Peyer's patch (tissue), 4 donors: ENCODE measurements at regions not wholly inside any gene's neighbourhood (a gene's known extent, or its start where the extent isn't known, plus 50 kb on each side); places are given as distances from the start of the nearest gene placed in this dataset.

Source experiments
- DNase-seq, 3 donors: peaks; one replicate each; pipeline ENCODE4 v3.0.0-alpha.2; 2017 to 2019
- H3K27ac ChIP-seq, 4 donors: fragments of 200-600 bp; sonication (generic); one replicate each; pipeline ENCODE4 v1.5.1; 2016 to 2019
- H3K27me3 ChIP-seq, 2 donors: fragments of 200-600 bp; sonication (generic); one replicate each; pipeline ENCODE4 v1.5.1; 2019
- H3K36me3 ChIP-seq, 3 donors: fragments of 200-600 bp; sonication (generic); one replicate each; pipeline ENCODE4 v1.5.1; 2016 to 2019
- H3K4me1 ChIP-seq, 4 donors: fragments of 200-600 bp; sonication (generic); one replicate each; pipeline ENCODE4 v1.5.1; 2016 to 2019
- H3K4me3 ChIP-seq, 4 donors: fragments of 200-600 bp; sonication (generic); 1 replicate in 3 of 4; 2 replicates in 1 of 4; pipeline ENCODE4 v1.5.1; 2016 to 2019; ENCODE audit warnings: mild to moderate bottlenecking in 1 of 4
- H3K9me3 ChIP-seq, 4 donors: fragments of 200-600 bp; sonication (generic); one replicate each; pipeline ENCODE4 v1.5.1; 2016 to 2019; ENCODE audit warnings: mild to moderate bottlenecking in 1 of 4
- CTCF ChIP-seq, 6 experiments: fragments of 450-650 bp in 4 of 6; fragments of 200-600 bp in 2 of 6; sonication (generic) in 1 of 6; IDR thresholded peaks; one replicate each; pipeline ENCODE4 v1.5.1; 2017 to 2019; ENCODE audit warnings: antibody characterized with exemption in 6 of 6, mild to moderate bottlenecking in 3 of 6, moderate library complexity in 1 of 6
- POLR2A ChIP-seq, 2 donors: fragments of 450-650 bp; IDR thresholded peaks; one replicate each; pipeline ENCODE4 v1.5.1; 2017; ENCODE audit warnings: antibody characterized with exemption in 2 of 2, mild to moderate bottlenecking in 2 of 2, moderate library complexity in 2 of 2

GRCh38 chr17:77451894-77452852, 311.4 kb downstream of the SEC14L1 start:
- DNase-seq = peak in 2 of 3 donors; percentile 85 to 86
- peak overlapping the region; percentile 55 to 75 (median 64) for H3K4me3 ChIP-seq
- H3K4me1 ChIP-seq = peaks cover 8 to 66% (median 28%) of the 10 kb centered on the region in 4 donors

GRCh38 chr17:77453613-77454241, 313.0 kb downstream of the SEC14L1 start:
- no peaks in the 10 kb centered on the region for H3K27me3 ChIP-seq
- H3K4me3 ChIP-seq = peak overlapping the region; percentile 55 to 75 (median 62)
- DNase-seq = peak; percentile 83 to 94 (median 89)
- peak overlapping the region; percentile 77 to 98 (median 94) for H3K27ac ChIP-seq
- no peaks in the 10 kb centered on the region for H3K9me3 ChIP-seq
- TF ChIP-seq CTCF (IDR thresholded peaks at IDR 0.05) (no peak), POLR2A (IDR thresholded peaks at IDR 0.05) (peak; percentile 21 to 66)
- H3K4me1 ChIP-seq = peaks cover 8 to 63% (median 39%) of the 10 kb centered on the region in 4 donors
- H3K36me3 ChIP-seq = peaks cover 0 to 7% (median 0%) of the 10 kb centered on the region in 3 donors

More at GRCh38 chr17:77451894-77452852, 311.4 kb downstream of the SEC14L1 start:
- Histone ChIP-seq H3K9me3 (no peaks in the 10 kb centered on the region), H3K27ac (peak overlapping the region; percentile 77 to 98 (median 94)), H3K27me3 (no peaks in the 10 kb centered on the region), H3K36me3 (peaks cover 0 to 7% (median 0%) of the 10 kb centered on the region in 3 donors)
- TF ChIP-seq POLR2A (IDR thresholded peaks at IDR 0.05) = peak; percentile 58 to 82
- no peak for TF ChIP-seq CTCF (IDR thresholded peaks at IDR 0.05)

- peaks cover 0 to 7% (median 0%) of the 10 kb centered on the region in 3 donors for H3K36me3 ChIP-seq
- H3K27me3 ChIP-seq = no peaks in the 10 kb centered on the region
- no peak for DNase-seq
- peak overlapping the region; percentile 77 to 98 (median 94) for H3K27ac ChIP-seq
- no peaks in the 10 kb centered on the region for H3K9me3 ChIP-seq
- peak overlapping the region; percentile 55 to 75 (median 62) for H3K4me3 ChIP-seq
- peaks cover 8 to 63% (median 39%) of the 10 kb centered on the region in 4 donors for H3K4me1 ChIP-seq
- TF ChIP-seq POLR2A (IDR thresholded peaks at IDR 0.05) = no peak
- TF ChIP-seq CTCF (IDR thresholded peaks at IDR 0.05) = no peak
Measured at GRCh38 chr17:77454242-77455095, 313.7 kb downstream of the SEC14L1 start.

GRCh38 chr17:77455111-77455890, 314.5 kb downstream of the SEC14L1 start:
- DNase-seq = no peak
- peak overlapping the region; percentile 55 to 75 (median 62) for H3K4me3 ChIP-seq
- H3K9me3 ChIP-seq = no peaks in the 10 kb centered on the region
- no peaks in the 10 kb centered on the region for H3K27me3 ChIP-seq
- no peak for TF ChIP-seq CTCF (IDR thresholded peaks at IDR 0.05)
- TF ChIP-seq POLR2A (IDR thresholded peaks at IDR 0.05) = no peak
- peaks cover 0 to 7% (median 0%) of the 10 kb centered on the region in 3 donors for H3K36me3 ChIP-seq
- H3K4me1 ChIP-seq = peaks cover 8 to 62% (median 39%) of the 10 kb centered on the region in 4 donors
- peak overlapping the region; percentile 77 to 98 (median 94) for H3K27ac ChIP-seq
